ENCODE measurements at regions not wholly inside any gene's neighbourhood (a gene's known extent, or its start where the extent isn't known, plus 50 kb on each side); places are given as distances from the start of the nearest gene placed in this dataset.

- FAIRE-seq: no peak
These were observed 89.9 kb downstream of the TSEN15 start for GRCh38 chr1:184141361-184141880.

GRCh38 chr1:184143449-184143848, 91.9 kb downstream of the TSEN15 start:
- DNase-seq (ENCODE audit: low spot score in 2 of 2) (no peak), FAIRE-seq (no peak)

More at GRCh38 chr1:184141361-184141880, 89.9 kb downstream of the TSEN15 start:
- no peak for DNase-seq (ENCODE audit: low spot score in 2 of 2)

- DNase-seq (ENCODE audit: low spot score in 2 of 2): no peak
- no peak for FAIRE-seq
These were observed 93.6 kb downstream of the TSEN15 start for GRCh38 chr1:184145083-184145482.

GRCh38 chr1:184146202-184146601, 94.7 kb downstream of the TSEN15 start:
- DNase-seq (ENCODE audit: low spot score in 2 of 2) (no peak), FAIRE-seq (no peak)

GRCh38 chr1:184150776-184151531, 99.4 kb downstream of the TSEN15 start:
- no peak for FAIRE-seq
- DNase-seq (ENCODE audit: low spot score in 2 of 2): no peak

GRCh38 chr1:184152434-184152898, 100.9 kb downstream of the TSEN15 start:
- DNase-seq (ENCODE audit: low spot score in 2 of 2): no peak
- FAIRE-seq: no peak

- FAIRE-seq (no peak), DNase-seq (ENCODE audit: low spot score in 2 of 2) (no peak)
These were observed 101.4 kb downstream of the TSEN15 start for GRCh38 chr1:184152974-184153373.

- no peak for FAIRE-seq
- no peak for DNase-seq (ENCODE audit: low spot score in 2 of 2)
These were observed 102.2 kb downstream of the TSEN15 start for GRCh38 chr1:184153731-184154130.

GRCh38 chr1:184156521-184157393, 105.2 kb downstream of the TSEN15 start:
- FAIRE-seq: no peak
- no peak for DNase-seq (ENCODE audit: low spot score in 2 of 2)

GRCh38 chr1:184157394-184157742, 105.8 kb downstream of the TSEN15 start:
- no peak for FAIRE-seq
- no peak for DNase-seq (ENCODE audit: low spot score in 2 of 2)

GRCh38 chr1:184158896-184159681, 107.6 kb downstream of the TSEN15 start:
- DNase-seq (ENCODE audit: low spot score in 2 of 2) (no peak), FAIRE-seq (no peak)

- FAIRE-seq: no peak
These were observed 108.7 kb downstream of the TSEN15 start for GRCh38 chr1:184160236-184160635.

GRCh38 chr1:184161071-184161698, 109.7 kb downstream of the TSEN15 start:
- DNase-seq (ENCODE audit: low spot score in 2 of 2): no peak
- FAIRE-seq: no peak

More at GRCh38 chr1:184160236-184160635, 108.7 kb downstream of the TSEN15 start:
- no peak for DNase-seq (ENCODE audit: low spot score in 2 of 2)

GRCh38 chr1:184162281-184162680, 110.8 kb downstream of the TSEN15 start:
- no peak for FAIRE-seq
- DNase-seq (ENCODE audit: low spot score in 2 of 2): no peak

- FAIRE-seq (no peak), DNase-seq (ENCODE audit: low spot score in 2 of 2) (no peak)
These were observed 112.3 kb downstream of the TSEN15 start for GRCh38 chr1:184163674-184164465.

- no peak for DNase-seq (ENCODE audit: low spot score in 2 of 2)
- FAIRE-seq: no peak
These were observed 113.0 kb downstream of the TSEN15 start for GRCh38 chr1:184164536-184164935.

GRCh38 chr1:184166485-184166884, 115.0 kb downstream of the TSEN15 start:
- FAIRE-seq (no peak), DNase-seq (ENCODE audit: low spot score in 2 of 2) (no peak)

GRCh38 chr1:184167352-184167751, 115.8 kb downstream of the TSEN15 start:
- DNase-seq (ENCODE audit: low spot score in 2 of 2) (no peak), FAIRE-seq (no peak)

- FAIRE-seq: no peak
- no peak for DNase-seq (ENCODE audit: low spot score in 2 of 2)
These were observed 119.2 kb downstream of the TSEN15 start for GRCh38 chr1:184170719-184171118.
